Nephron (organoid): ENCODE measurements at regions not wholly inside any gene's neighbourhood (a gene's known extent, or its start where the extent isn't known, plus 50 kb on each side); places are given as distances from the start of the nearest gene placed in this dataset.

Source experiments
- H3K27ac Mint-ChIP-seq, 3 experiments: 2 replicates each; pipeline ENCODE4 v1.8.0; 2020; ENCODE audit warnings: mixed read lengths in 3 of 3, mild to moderate bottlenecking in 2 of 3, moderate library complexity in 1 of 3
- H3K27me3 Mint-ChIP-seq: 2 replicates; pipeline ENCODE4 v1.8.0; 2021; ENCODE audit warnings: low read depth, mild to moderate bottlenecking, moderate library complexity, mixed read lengths
- H3K36me3 Mint-ChIP-seq: 2 replicates; pipeline ENCODE4 v1.8.0; 2020; ENCODE audit warnings: low read depth, mixed read lengths
- H3K4me1 Mint-ChIP-seq: 2 replicates; pipeline ENCODE4 v1.8.0; 2020; ENCODE audit warnings: mixed read lengths
- H3K4me3 Mint-ChIP-seq, 3 experiments: 2 replicates each; pipeline ENCODE4 v1.8.0; 2020; ENCODE audit warnings: mild to moderate bottlenecking in 3 of 3, mixed read lengths in 3 of 3, moderate library complexity in 2 of 3
- H3K9me3 Mint-ChIP-seq: 2 replicates; pipeline ENCODE4 v1.8.0; 2020; ENCODE audit warnings: mixed read lengths
- CTCF ChIP-seq, 3 experiments: fragments of 200-600 bp; sonication (generic); IDR thresholded peaks; one replicate each; pipeline ENCODE4 v1.5.0; 2021; ENCODE audit warnings: antibody characterized with exemption in 3 of 3; ENCODE audit not compliant: unreplicated experiment in 3 of 3

DNA sequence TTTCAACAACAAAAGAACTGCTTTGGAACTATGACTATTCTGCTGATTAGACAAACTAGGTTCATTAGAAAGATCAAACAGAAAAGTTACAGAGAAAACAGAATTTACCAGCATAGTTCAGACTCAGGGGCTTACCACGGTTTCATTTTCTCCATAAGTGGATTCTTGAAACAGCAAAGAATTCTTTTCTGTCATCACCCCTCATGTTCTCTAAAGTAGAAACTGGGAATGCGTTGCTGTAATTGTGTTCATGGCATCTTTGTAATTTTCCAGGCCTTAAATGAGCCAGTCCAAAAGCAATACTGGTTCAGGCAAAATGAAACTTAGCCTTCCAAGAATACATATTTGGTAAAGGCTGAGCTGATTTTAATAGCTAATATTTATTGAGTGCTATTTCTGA lies 287.8 kb downstream of the CHL1 start:
- no peak overlapping the region for H3K4me3 Mint-ChIP-seq
- no peak for TF ChIP-seq CTCF (IDR thresholded peaks at IDR 0.05; ENCODE audit: unreplicated experiment in 3 of 3)
- H3K36me3 Mint-ChIP-seq: no peaks in the 10 kb centered on the region
- H3K9me3 Mint-ChIP-seq: no peaks in the 10 kb centered on the region
- H3K27me3 Mint-ChIP-seq: no peaks in the 10 kb centered on the region
- H3K4me1 Mint-ChIP-seq: peaks cover 31% of the 10 kb centered on the region
- H3K27ac Mint-ChIP-seq: peak overlapping the region; percentile 3 to 66 (median 60)

DNA sequence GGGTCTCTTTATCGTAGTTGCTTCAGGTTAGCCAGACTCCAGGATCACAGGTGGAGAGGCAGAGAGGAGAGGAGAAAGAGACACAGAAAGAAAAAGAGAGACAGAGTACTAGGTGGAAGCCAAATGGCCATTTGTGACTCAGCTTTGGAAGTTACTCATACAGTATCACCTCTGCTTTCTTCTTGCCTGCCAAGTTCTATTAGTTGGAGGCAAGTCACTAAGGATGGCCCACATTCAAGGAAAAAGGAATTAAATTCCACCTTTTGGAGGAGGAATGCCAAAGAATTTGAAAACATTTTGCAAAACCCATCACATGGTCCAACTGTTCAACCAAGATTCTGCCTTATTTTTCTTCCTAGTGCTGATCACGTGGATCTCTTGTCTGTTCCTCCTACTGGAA lies 291.1 kb downstream of the CHL1 start:
- Mint-ChIP-seq H3K27ac (no peak overlapping the region), H3K4me1 (peaks cover 16% of the 10 kb centered on the region), H3K36me3 (no peaks in the 10 kb centered on the region), H3K9me3 (no peaks in the 10 kb centered on the region), H3K27me3 (no peaks in the 10 kb centered on the region), H3K4me3 (no peak overlapping the region)
- no peak for TF ChIP-seq CTCF (IDR thresholded peaks at IDR 0.05; ENCODE audit: unreplicated experiment in 3 of 3)

DNA sequence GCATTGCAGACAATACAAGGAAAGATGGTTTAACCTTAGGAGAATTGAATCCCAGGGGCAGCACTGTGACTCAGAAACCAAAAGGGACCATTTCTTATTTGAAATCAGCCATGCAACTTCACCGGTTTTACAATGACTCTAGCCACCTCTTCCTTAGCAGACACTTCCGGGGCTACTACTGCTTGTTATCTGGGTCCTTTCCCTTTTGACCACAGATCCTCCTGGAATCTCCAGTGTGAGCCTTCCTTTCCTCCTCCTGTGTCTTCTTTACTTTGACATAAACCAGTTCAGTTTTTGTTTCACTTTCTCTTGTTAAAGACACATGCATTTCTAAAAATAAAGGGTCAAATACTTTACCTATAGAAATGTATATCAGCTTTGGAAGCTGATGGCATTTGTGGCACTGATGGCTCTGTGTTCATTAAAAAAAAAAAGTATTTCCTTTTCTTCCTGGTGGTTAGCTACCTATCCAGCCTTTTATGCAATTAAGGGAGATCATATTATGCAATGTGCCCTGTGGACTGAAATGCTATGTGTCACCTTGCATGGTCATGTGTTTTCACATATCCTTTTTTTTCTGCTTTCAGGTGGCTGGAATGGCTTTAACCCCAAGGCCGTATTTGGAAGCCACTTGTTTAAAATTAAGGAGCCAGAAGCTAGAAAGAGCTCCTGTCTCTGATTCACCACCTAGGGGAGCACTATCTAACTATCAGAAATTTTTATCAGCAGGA lies 296.2 kb downstream of the CHL1 start:
- no peaks in the 10 kb centered on the region for H3K4me1 Mint-ChIP-seq
- H3K27ac Mint-ChIP-seq: no peak overlapping the region
- H3K9me3 Mint-ChIP-seq: no peaks in the 10 kb centered on the region
- no peaks in the 10 kb centered on the region for H3K36me3 Mint-ChIP-seq
- H3K27me3 Mint-ChIP-seq: no peaks in the 10 kb centered on the region
- TF ChIP-seq CTCF (IDR thresholded peaks at IDR 0.05; ENCODE audit: unreplicated experiment in 3 of 3): no peak
- no peak overlapping the region for H3K4me3 Mint-ChIP-seq

- Mint-ChIP-seq H3K27ac (no peak overlapping the region), H3K27me3 (no peaks in the 10 kb centered on the region), H3K4me1 (no peaks in the 10 kb centered on the region), H3K4me3 (no peak overlapping the region), H3K36me3 (no peaks in the 10 kb centered on the region), H3K9me3 (no peaks in the 10 kb centered on the region)
- no peak for TF ChIP-seq CTCF (IDR thresholded peaks at IDR 0.05; ENCODE audit: unreplicated experiment in 3 of 3)
Measured at GRCh38 chr3:494190-494589, 297.6 kb downstream of the CHL1 start.

DNA sequence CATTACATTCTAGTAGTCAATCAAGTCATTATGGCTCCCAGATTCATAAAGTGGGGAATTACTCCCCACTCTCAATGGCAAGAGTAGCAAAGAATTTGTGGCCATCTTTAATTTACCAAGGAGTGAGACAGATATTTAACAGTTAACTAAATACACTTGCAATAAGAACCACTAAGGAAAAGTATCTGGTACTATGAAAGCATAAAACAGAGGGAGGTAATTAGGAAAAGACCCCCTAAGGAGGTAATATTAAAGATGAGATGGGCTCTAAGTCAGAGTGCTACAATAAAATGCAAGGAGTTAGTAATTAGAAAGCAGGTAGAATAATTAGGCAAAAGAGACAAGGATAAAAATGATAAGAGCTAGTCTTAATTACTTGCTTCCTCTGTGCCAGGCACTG lies 301.9 kb downstream of the CHL1 start:
- H3K36me3 Mint-ChIP-seq: no peaks in the 10 kb centered on the region
- H3K9me3 Mint-ChIP-seq: no peaks in the 10 kb centered on the region
- peaks cover 3% of the 10 kb centered on the region for H3K27me3 Mint-ChIP-seq
- H3K4me3 Mint-ChIP-seq: no peak overlapping the region
- no peaks in the 10 kb centered on the region for H3K4me1 Mint-ChIP-seq
- TF ChIP-seq CTCF (IDR thresholded peaks at IDR 0.05; ENCODE audit: unreplicated experiment in 3 of 3): no peak
- H3K27ac Mint-ChIP-seq: no peak overlapping the region
